ENCODE measurements at regions not wholly inside any gene's neighbourhood (a gene's known extent, or its start where the extent isn't known, plus 50 kb on each side); places are given as distances from the start of the nearest gene placed in this dataset.
A peak's percentile ranks its signal among the peaks of the same experiment; 100 is the strongest.

- Mint-ChIP-seq H3K9me3 (peaks cover 7% of the 10 kb centered on the region), H3K27ac (peak overlapping the region; percentile 86)
These were observed 145.8 kb upstream of the ATP6AP2 start for GRCh38 chrX:40434947-40435346.

GRCh38 chrX:40434443-40434842 lies 146.3 kb upstream of the ATP6AP2 start:
- Mint-ChIP-seq H3K4me3 (peak overlapping the region; percentile 71), H3K27me3 (no peaks in the 10 kb centered on the region), H3K36me3 (peaks cover 8% of the 10 kb centered on the region), H3K27ac (peak overlapping the region; percentile 86), H3K9me3 (peaks cover 7% of the 10 kb centered on the region), H3K4me1 (ENCODE audit: unreplicated experiment) (peaks cover 11% of the 10 kb centered on the region)
- DNase-seq (ENCODE audit: extremely low spot score, unreplicated experiment), result no peak
- no peak for TF ChIP-seq CTCF (conservative IDR thresholded peaks at IDR 0.05)

More at GRCh38 chrX:40434947-40435346, 145.8 kb upstream of the ATP6AP2 start:
- peaks cover 11% of the 10 kb centered on the region for H3K4me1 Mint-ChIP-seq (ENCODE audit: unreplicated experiment)
- DNase-seq (ENCODE audit: extremely low spot score, unreplicated experiment), result no peak
- peaks cover 8% of the 10 kb centered on the region for H3K36me3 Mint-ChIP-seq
- H3K4me3 Mint-ChIP-seq, result peak overlapping the region; percentile 71
- no peaks in the 10 kb centered on the region for H3K27me3 Mint-ChIP-seq
- TF ChIP-seq CTCF (conservative IDR thresholded peaks at IDR 0.05), result no peak

GRCh38 chrX:40433160-40433559 lies 147.6 kb upstream of the ATP6AP2 start:
- H3K27ac Mint-ChIP-seq, result no peak overlapping the region
- H3K27me3 Mint-ChIP-seq, result no peaks in the 10 kb centered on the region
- H3K9me3 Mint-ChIP-seq, result peaks cover 4% of the 10 kb centered on the region
- H3K36me3 Mint-ChIP-seq, result peaks cover 8% of the 10 kb centered on the region
- peaks cover 11% of the 10 kb centered on the region for H3K4me1 Mint-ChIP-seq (ENCODE audit: unreplicated experiment)
- TF ChIP-seq CTCF (conservative IDR thresholded peaks at IDR 0.05), result no peak
- no peak for DNase-seq (ENCODE audit: extremely low spot score, unreplicated experiment)
- H3K4me3 Mint-ChIP-seq, result no peak overlapping the region

- no peak for TF ChIP-seq CTCF (conservative IDR thresholded peaks at IDR 0.05)
- H3K27me3 Mint-ChIP-seq, result no peaks in the 10 kb centered on the region
- no peaks in the 10 kb centered on the region for H3K36me3 Mint-ChIP-seq
- no peak overlapping the region for H3K27ac Mint-ChIP-seq
- no peaks in the 10 kb centered on the region for H3K4me1 Mint-ChIP-seq (ENCODE audit: unreplicated experiment)
- H3K9me3 Mint-ChIP-seq, result peaks cover 3% of the 10 kb centered on the region
- no peak overlapping the region for H3K4me3 Mint-ChIP-seq
- no peak for DNase-seq (ENCODE audit: extremely low spot score, unreplicated experiment)
These were observed 156.5 kb upstream of the ATP6AP2 start for GRCh38 chrX:40424259-40424658.

- H3K4me3 Mint-ChIP-seq, result no peak overlapping the region
- no peak for TF ChIP-seq CTCF (conservative IDR thresholded peaks at IDR 0.05)
These were observed 157.5 kb upstream of the ATP6AP2 start for GRCh38 chrX:40423299-40423698.

GRCh38 chrX:40422021-40422420 lies 158.7 kb upstream of the ATP6AP2 start:
- Mint-ChIP-seq H3K9me3 (peaks cover 3% of the 10 kb centered on the region), H3K4me3 (no peak overlapping the region), H3K27me3 (no peaks in the 10 kb centered on the region), H3K4me1 (ENCODE audit: unreplicated experiment) (no peaks in the 10 kb centered on the region), H3K27ac (no peak overlapping the region), H3K36me3 (no peaks in the 10 kb centered on the region)
- no peak for DNase-seq (ENCODE audit: extremely low spot score, unreplicated experiment)
- TF ChIP-seq CTCF (conservative IDR thresholded peaks at IDR 0.05), result no peak

More at GRCh38 chrX:40423299-40423698, 157.5 kb upstream of the ATP6AP2 start:
- Mint-ChIP-seq H3K27ac (no peak overlapping the region), H3K4me1 (ENCODE audit: unreplicated experiment) (no peaks in the 10 kb centered on the region), H3K27me3 (no peaks in the 10 kb centered on the region), H3K36me3 (no peaks in the 10 kb centered on the region), H3K9me3 (peaks cover 3% of the 10 kb centered on the region)
- no peak for DNase-seq (ENCODE audit: extremely low spot score, unreplicated experiment)
